ENCODE measurements at regions not wholly inside any gene's neighbourhood (a gene's known extent, or its start where the extent isn't known, plus 50 kb on each side); places are given as distances from the start of the nearest gene placed in this dataset.

GRCh38 chr3:99402755-99403154 is 235.6 kb upstream of the COL8A1 start:
- Histone ChIP-seq H3K4me2 (ENCODE audit: low read length) (no peak overlapping the region), H3K27me3 (ENCODE audit: insufficient read depth, low read length) (no peaks in the 10 kb centered on the region), H3K9me3 (ENCODE audit: insufficient read depth, low read depth, low read length) (peaks cover 9% of the 10 kb centered on the region), H4K20me1 (ENCODE audit: insufficient read depth, low read length) (no peaks in the 10 kb centered on the region), H3K79me2 (ENCODE audit: insufficient read depth, low read length) (no peaks in the 10 kb centered on the region), H2AFZ (ENCODE audit: low read depth, low read length) (no peak overlapping the region), H3K27ac (ENCODE audit: low read depth, low read length) (no peak overlapping the region), H3K4me3 (ENCODE audit: insufficient read depth, low read depth, low read length) (no peak overlapping the region), H3K4me1 (ENCODE audit: insufficient read depth, low read length) (no peaks in the 10 kb centered on the region), H3K36me3 (ENCODE audit: insufficient read depth, low read length) (no peaks in the 10 kb centered on the region), H3K9ac (ENCODE audit: low read length) (no peak overlapping the region)
- peaks cover 3% of the 10 kb centered on the region for H3K4me1 Mint-ChIP-seq (ENCODE audit: low read depth, unreplicated experiment)
- H3K27me3 Mint-ChIP-seq (ENCODE audit: low read depth, unreplicated experiment) = no peaks in the 10 kb centered on the region
- H3K27ac Mint-ChIP-seq (ENCODE audit: unreplicated experiment) = no peak overlapping the region
- no peak for DNase-seq (ENCODE audit: low read depth)
- no peak for FAIRE-seq
- no peak for TF ChIP-seq EZH2 (IDR thresholded peaks at IDR 0.05; ENCODE audit: insufficient read depth, low read length)
- no peak for TF ChIP-seq CTCF (IDR thresholded peaks at IDR 0.05; ENCODE audit: insufficient read depth, low read depth, low read length)
- H3K36me3 Mint-ChIP-seq (ENCODE audit: low read depth, unreplicated experiment) = peaks cover 3% of the 10 kb centered on the region
- H3K4me3 Mint-ChIP-seq (ENCODE audit: unreplicated experiment) = no peak overlapping the region
- peaks cover 21% of the 10 kb centered on the region for H3K9me3 Mint-ChIP-seq (ENCODE audit: unreplicated experiment)

DNA sequence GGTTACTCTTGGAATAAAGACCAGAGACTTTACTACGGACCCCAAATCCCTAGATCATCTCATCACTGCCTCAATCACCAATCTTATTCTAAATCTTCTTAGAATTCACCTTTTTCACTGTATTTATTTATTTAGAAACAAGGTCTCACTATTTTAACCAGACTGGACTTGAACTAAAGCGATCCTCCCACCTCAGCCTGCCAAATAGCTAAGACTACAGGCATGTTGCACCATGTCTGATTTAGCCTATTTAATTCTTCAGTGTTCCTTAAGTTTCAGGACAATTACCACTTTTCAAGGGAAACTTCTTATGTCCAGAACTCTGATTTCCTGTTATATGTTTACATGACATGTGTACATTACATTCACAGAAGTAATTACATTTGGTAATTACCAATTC is 238.0 kb upstream of the COL8A1 start:
- Mint-ChIP-seq H3K27ac (ENCODE audit: unreplicated experiment) (no peak overlapping the region), H3K9me3 (ENCODE audit: unreplicated experiment) (peaks cover 20% of the 10 kb centered on the region), H3K4me3 (ENCODE audit: unreplicated experiment) (no peak overlapping the region), H3K27me3 (ENCODE audit: low read depth, unreplicated experiment) (no peaks in the 10 kb centered on the region), H3K4me1 (ENCODE audit: low read depth, unreplicated experiment) (peaks cover 4% of the 10 kb centered on the region), H3K36me3 (ENCODE audit: low read depth, unreplicated experiment) (peaks cover 3% of the 10 kb centered on the region)
- no peak for TF ChIP-seq EZH2 (IDR thresholded peaks at IDR 0.05; ENCODE audit: insufficient read depth, low read length)
- no peak for TF ChIP-seq CTCF (IDR thresholded peaks at IDR 0.05; ENCODE audit: insufficient read depth, low read depth, low read length)
- H4K20me1 ChIP-seq (ENCODE audit: insufficient read depth, low read length) = no peaks in the 10 kb centered on the region
- no peak for DNase-seq (ENCODE audit: low read depth)
- H3K4me3 ChIP-seq (ENCODE audit: insufficient read depth, low read depth, low read length) = no peak overlapping the region
- no peak overlapping the region for H3K9ac ChIP-seq (ENCODE audit: low read length)
- no peak overlapping the region for H3K4me2 ChIP-seq (ENCODE audit: low read length)
- no peaks in the 10 kb centered on the region for H3K79me2 ChIP-seq (ENCODE audit: insufficient read depth, low read length)
- no peaks in the 10 kb centered on the region for H3K36me3 ChIP-seq (ENCODE audit: insufficient read depth, low read length)
- no peaks in the 10 kb centered on the region for H3K27me3 ChIP-seq (ENCODE audit: insufficient read depth, low read length)
- peaks cover 9% of the 10 kb centered on the region for H3K4me1 ChIP-seq (ENCODE audit: insufficient read depth, low read length)
- H3K27ac ChIP-seq (ENCODE audit: low read depth, low read length) = no peak overlapping the region
- no peak overlapping the region for H2AFZ ChIP-seq (ENCODE audit: low read depth, low read length)
- FAIRE-seq = no peak
- peaks cover 9% of the 10 kb centered on the region for H3K9me3 ChIP-seq (ENCODE audit: insufficient read depth, low read depth, low read length)

GRCh38 chr3:99396651-99397275 is 241.6 kb upstream of the COL8A1 start:
- Mint-ChIP-seq H3K9me3 (ENCODE audit: unreplicated experiment) (peaks cover 20% of the 10 kb centered on the region), H3K4me3 (ENCODE audit: unreplicated experiment) (no peak overlapping the region), H3K27ac (ENCODE audit: unreplicated experiment) (no peak overlapping the region), H3K4me1 (ENCODE audit: low read depth, unreplicated experiment) (peaks cover 12% of the 10 kb centered on the region), H3K27me3 (ENCODE audit: low read depth, unreplicated experiment) (no peaks in the 10 kb centered on the region), H3K36me3 (ENCODE audit: low read depth, unreplicated experiment) (peaks cover 3% of the 10 kb centered on the region)
- no peak overlapping the region for H3K4me2 ChIP-seq (ENCODE audit: low read length)
- H3K4me3 ChIP-seq (ENCODE audit: insufficient read depth, low read depth, low read length) = no peak overlapping the region
- H3K79me2 ChIP-seq (ENCODE audit: insufficient read depth, low read length) = no peaks in the 10 kb centered on the region
- no peak overlapping the region for H3K9ac ChIP-seq (ENCODE audit: low read length)
- no peak for TF ChIP-seq CTCF (IDR thresholded peaks at IDR 0.05; ENCODE audit: insufficient read depth, low read depth, low read length)
- no peaks in the 10 kb centered on the region for H3K36me3 ChIP-seq (ENCODE audit: insufficient read depth, low read length)
- peak; percentile 44 for DNase-seq (ENCODE audit: low read depth)
- H3K4me1 ChIP-seq (ENCODE audit: insufficient read depth, low read length) = peaks cover 19% of the 10 kb centered on the region
- no peak overlapping the region for H2AFZ ChIP-seq (ENCODE audit: low read depth, low read length)
- no peaks in the 10 kb centered on the region for H3K27me3 ChIP-seq (ENCODE audit: insufficient read depth, low read length)
- H3K9me3 ChIP-seq (ENCODE audit: insufficient read depth, low read depth, low read length) = peaks cover 9% of the 10 kb centered on the region
- H4K20me1 ChIP-seq (ENCODE audit: insufficient read depth, low read length) = no peaks in the 10 kb centered on the region
- peak; percentile 45 for FAIRE-seq
- H3K27ac ChIP-seq (ENCODE audit: low read depth, low read length) = peak overlapping the region; percentile 69
